Right hindlimb (tissue), 1 donor: ENCODE measurements at regions not wholly inside any gene's neighbourhood (a gene's known extent, or its start where the extent isn't known, plus 50 kb on each side); places are given as distances from the start of the nearest gene placed in this dataset.
"Not testable (repeated sequence)": the region's sequence is repeated elsewhere in the genome, so short reads cannot be mapped to it uniquely, and the experiment has no call there.

ENCODE experiments used
- DNase-seq: peaks from one replicate; pipeline ENCODE4 v3.0.0-alpha.2; 2018

GRCh38 chr1:191525944-191526343, 632.3 kb upstream of the RGS18 start:
- DNase-seq, result not testable (repeated sequence)

DNA sequence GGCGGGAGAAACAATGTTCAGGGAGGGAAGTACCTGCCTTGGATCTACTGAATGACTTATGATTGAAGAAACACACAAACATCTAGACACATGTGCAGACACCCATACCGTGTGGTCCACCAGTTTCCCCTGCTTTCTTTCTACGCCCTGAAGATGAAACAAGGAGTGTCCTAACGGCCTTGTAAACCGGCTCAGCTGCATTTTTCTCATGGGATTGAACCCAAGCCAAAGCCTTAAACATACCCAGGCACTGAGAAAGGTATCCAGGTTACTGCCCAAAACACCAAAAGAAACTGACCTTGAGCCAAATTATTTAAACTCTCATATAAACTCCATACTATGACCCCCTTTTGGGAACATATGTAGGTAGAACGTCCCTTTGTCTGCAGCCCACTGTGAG, 630.0 kb upstream of the RGS18 start:
- no peak for DNase-seq

- no peak for DNase-seq
These were observed 627.3 kb upstream of the RGS18 start for GRCh38 chr1:191530928-191531327.

GRCh38 chr1:191533254-191533653, 625.0 kb upstream of the RGS18 start:
- no peak for DNase-seq

DNA sequence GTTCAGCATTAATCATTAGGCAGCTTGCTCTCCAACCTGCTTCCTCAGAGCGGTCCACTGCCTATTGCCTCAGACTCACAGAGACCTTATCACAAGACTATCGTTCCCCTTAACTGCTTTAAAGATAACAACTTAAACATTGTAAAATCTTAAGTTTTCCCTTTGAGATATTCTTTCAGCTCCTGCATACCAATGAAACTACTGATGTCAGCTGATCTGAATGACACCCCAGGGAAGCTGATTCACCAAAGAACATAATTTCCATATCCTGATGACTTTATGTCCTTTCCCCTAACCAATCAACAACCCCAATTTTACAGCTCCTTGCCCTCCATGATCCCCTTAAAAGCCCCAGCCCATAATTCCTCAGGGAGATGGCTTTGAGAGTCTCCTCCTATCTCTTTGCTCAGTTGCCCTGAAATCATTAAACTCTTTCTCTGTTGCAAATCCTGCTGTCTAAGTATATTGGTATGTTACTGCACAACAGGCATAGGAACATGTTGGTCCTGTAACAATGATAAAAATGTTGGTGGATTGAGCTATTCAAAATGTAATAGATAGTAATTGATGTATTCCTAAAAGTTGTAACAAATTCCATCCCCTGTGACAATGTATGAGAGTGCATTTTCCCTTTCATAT, 621.4 kb upstream of the RGS18 start:
- no peak for DNase-seq

DNA sequence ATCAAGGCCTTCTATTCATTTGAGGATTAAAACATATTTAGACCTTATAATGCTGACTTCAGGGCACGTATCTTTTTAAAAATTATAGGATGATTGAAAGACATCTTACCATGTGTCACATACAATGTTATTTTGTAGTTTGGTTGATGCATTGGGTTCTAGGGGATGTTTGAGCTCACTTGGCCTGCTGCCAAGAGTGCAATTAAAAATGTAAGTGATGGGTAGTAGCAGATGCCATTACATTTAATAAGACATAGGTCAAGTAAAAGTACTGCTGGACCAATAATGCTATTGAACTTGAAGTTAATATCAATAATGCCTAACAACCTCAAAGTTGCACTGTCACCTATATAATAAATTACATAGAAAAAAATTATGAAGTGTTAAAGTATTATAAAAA, 616.5 kb upstream of the RGS18 start:
- no peak for DNase-seq

DNA sequence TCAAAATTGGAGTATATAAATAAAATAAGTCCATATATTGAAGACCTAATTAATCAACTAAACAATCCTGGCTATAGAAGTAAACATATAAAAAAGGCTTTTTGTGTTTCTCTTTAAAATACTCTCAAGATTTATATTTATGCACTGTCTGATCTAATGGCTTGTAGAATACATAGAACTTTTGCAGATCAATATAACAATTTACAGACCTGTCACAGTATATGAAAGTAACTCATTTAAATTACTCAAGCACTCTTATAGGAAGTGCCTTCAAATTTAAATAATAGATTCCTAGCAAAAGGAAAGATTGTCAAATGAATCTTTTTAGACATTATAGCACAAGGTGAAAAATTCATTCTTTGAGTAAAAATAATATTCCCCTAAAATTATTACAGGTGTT, 615.8 kb upstream of the RGS18 start:
- no peak for DNase-seq

- no peak for DNase-seq
These were observed 611.5 kb upstream of the RGS18 start for GRCh38 chr1:191546803-191547202.

GRCh38 chr1:191551019-191551418, 607.2 kb upstream of the RGS18 start:
- no peak for DNase-seq

DNA sequence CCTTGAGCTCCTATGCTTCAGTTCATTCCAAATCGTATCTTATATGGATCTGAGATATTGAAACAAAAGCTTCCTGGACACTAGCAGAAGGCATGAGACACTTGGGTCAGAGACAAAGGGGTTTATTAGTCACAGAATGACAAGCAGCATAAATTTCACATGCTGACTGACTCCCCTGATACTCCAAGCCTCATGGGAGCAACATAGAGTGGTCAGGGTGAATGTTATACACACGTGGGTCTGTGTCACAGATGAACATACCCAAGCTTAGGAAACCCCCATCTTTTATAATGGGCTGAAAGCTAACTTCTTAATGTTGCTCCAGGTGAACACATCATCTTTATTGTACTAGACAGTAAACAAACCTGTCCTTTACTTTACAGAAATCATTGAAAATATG, 599.9 kb upstream of the RGS18 start:
- no peak for DNase-seq

- DNase-seq, result no peak
These were observed 597.0 kb upstream of the RGS18 start for GRCh38 chr1:191561276-191561675.

DNA sequence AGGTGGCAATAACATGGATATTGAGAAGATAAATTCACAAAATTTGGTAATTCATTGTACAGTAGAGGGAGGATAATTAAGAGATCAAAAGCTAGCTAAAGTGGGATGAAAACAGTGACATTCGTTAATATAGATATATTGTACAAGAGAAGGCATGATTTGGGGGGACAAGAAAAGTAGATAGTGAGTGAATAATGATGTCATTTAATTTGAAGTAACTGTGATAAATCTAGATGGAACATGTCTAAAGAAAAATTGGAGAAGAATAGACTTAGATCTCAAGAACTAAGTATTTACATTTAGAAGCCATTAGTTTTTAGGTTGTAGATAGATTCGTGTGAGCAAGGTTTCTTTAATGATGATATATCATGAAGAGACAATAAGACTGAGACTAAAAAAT, 594.0 kb upstream of the RGS18 start:
- DNase-seq, result no peak

DNA sequence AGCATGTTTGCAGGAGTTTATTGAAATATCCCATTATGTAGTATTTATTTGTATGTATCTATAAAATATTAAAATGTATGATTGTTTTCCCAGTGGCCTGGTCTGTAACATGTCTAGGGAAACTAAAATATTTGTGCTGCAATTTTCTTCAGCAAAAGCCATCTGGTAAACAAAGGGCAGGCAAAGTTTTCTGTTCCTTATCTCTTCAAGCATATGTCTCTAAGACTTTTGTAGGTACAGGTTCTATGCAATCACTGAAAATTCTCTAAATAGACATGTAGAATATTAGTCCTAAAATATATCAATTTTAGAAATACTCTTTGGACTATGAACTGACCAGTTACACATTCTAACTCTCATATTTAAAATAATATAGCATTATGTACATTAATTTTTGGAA, 585.8 kb upstream of the RGS18 start:
- no peak for DNase-seq

DNA sequence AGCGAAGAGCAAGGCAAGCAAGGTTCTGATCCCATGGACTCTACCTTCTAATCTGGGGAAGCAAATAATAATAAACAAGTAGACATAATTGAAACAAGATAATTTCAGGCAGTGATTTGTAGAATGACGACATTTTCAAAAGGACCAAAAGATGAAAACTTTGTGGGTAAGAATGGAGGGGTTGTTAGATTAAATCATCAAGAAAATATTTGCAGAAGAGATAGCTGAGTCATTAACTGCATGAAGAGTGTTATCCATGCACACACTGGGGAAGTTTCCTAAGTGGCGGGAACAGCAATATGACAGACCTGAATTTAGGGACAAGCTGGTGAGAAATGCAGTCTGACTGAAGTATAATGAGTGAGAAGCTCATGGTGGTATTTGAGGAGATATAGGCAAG, 583.1 kb upstream of the RGS18 start:
- no peak for DNase-seq

- DNase-seq, result no peak
These were observed 582.5 kb upstream of the RGS18 start for GRCh38 chr1:191575746-191576145.

DNA sequence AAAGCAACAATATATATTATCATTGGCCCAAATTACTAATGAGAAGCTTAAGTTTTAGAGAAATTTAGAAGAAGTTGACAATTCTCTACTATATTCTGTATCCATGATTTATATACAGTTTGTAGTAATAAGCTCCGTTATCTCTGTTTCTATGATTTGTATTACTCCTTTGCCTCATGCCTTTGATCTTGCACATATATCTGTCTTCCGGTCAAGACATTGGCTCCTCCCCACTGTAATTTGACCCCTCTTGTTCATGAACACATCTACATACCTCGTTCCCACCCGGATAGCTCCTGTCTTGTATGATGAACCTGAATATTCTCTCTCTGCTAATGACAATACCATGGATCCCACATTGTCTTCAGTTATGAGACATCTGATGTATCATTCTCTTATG, 581.0 kb upstream of the RGS18 start:
- no peak for DNase-seq

DNA sequence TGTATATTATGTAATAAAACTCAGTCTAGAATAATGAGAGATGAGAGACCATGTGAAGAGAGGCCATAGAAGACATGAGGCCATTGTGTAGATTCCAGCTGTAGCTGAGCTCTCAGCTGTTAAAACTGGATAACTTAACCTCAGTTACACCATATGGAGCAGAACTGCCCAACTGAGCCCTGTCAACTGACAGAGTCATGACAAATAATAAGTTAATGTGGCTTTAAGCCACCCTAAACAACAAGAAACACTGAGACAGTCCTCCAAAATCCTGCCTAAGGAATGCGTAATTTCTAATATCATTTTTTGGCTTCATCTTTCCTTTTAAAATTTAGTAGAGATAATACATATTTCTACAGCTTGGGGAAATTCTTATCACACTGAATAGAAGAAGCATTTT, 580.0 kb upstream of the RGS18 start:
- no peak for DNase-seq

GRCh38 chr1:191579019-191579418, 579.2 kb upstream of the RGS18 start:
- DNase-seq, result no peak

DNA sequence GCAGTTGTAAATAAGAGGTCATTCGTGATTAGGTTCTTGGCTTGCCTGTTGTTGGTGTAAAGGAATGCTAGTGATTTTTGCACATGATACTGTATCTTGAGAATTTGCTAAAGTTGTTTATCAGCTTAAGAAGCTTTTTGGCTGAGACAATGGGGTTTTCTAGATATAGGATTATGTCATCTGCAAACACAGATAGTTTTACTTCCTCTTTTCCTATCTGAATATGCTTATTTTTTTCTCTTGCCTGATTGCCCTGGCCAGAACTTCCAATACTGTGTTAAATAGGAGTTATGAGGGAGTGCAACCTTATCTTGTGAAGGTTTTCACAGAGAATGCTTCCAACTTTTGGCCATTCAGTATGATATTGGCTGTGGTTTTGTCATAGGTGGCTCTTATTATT, 576.1 kb upstream of the RGS18 start:
- DNase-seq, result no peak

GRCh38 chr1:191585095-191585494, 573.2 kb upstream of the RGS18 start:
- DNase-seq, result no peak

GRCh38 chr1:191588905-191589304, 569.4 kb upstream of the RGS18 start:
- DNase-seq, result no peak

GRCh38 chr1:191589536-191589935, 568.7 kb upstream of the RGS18 start:
- no peak for DNase-seq

GRCh38 chr1:191590578-191590977, 567.7 kb upstream of the RGS18 start:
- no peak for DNase-seq

DNA sequence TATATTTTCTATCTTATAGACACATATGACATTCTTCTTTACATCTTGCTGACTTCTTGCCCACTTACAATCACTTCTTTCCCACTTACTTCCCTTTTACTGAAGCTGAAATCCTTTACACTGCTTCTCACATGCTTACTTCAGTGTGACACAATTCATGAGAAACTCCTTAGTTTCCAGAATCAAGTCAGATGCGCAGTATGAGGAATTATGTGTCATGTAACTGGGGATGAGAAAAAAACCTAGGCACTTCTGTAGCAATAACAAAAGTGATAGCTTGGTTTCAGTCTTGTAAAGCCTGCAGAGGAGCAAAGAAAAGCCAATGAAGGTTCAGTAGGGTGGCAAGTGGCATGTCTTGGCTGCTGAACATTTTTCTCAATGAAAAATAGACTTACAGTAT, 566.2 kb upstream of the RGS18 start:
- no peak for DNase-seq

DNA sequence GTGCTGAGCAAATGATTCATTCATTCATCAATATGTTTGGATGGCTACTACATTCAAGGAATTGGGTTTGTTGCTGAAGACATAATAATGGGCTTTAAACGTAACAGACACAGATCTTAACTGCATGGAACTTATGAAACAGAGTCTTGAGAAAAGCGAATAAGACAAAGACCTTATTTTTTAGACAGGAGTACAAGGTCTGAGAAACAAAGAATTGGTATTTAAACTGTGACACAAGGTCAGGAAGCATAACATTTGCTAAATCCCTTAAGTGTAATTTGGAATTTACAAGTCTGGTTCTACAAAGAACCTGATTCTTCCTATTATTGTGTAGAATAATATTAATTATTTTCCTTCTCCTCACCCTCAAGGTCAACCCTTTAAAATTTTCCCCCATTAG, 565.4 kb upstream of the RGS18 start:
- no peak for DNase-seq

DNA sequence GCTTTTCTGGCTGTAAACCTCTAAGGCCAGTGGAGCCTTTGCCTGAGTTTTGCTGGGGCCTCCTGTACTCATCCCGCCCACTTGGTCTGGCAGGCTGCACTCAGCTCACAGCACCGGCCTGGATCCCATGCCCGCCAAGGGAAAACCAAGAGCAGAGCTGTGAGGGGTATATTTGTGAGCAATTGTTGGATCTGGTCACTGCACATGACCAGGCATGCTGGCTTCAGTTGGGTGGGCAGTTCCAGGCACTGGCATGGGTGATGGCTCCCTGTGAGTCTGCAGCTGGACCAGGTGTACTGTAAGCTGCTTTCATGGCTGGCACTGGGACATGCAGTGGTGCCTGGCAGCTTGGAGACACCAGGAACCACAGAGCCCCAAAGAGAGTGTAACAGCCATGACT, 563.1 kb upstream of the RGS18 start:
- no peak for DNase-seq
